ENCODE measurements at regions not wholly inside any gene's neighbourhood (a gene's known extent, or its start where the extent isn't known, plus 50 kb on each side); places are given as distances from the start of the nearest gene placed in this dataset.

DNA sequence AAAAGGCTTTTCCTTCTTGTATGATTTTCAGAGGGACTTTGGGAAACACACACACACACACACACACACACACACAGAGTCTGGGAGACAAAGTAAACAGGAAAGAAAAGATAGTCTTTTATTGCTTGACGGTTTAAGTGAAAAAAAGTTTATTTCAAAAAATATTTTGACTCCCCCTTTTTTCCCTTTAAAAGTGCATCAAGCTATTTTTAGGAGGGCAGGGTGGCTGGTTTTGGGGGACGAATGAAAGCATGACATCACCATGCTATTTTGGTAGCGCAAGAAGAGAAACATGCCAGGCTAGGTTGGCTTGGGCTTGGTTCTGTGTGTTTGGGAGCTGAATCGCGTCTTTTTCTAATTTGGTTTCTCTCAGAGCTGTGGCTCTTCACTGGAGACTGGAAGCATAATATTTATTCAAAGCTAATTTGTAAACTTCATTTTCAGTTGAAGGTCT is 129.2 kb downstream of the BAMBI start:
- no peaks in the 10 kb centered on the region for H3K9me3 Mint-ChIP-seq (ENCODE audit: insufficient read depth)

DNA sequence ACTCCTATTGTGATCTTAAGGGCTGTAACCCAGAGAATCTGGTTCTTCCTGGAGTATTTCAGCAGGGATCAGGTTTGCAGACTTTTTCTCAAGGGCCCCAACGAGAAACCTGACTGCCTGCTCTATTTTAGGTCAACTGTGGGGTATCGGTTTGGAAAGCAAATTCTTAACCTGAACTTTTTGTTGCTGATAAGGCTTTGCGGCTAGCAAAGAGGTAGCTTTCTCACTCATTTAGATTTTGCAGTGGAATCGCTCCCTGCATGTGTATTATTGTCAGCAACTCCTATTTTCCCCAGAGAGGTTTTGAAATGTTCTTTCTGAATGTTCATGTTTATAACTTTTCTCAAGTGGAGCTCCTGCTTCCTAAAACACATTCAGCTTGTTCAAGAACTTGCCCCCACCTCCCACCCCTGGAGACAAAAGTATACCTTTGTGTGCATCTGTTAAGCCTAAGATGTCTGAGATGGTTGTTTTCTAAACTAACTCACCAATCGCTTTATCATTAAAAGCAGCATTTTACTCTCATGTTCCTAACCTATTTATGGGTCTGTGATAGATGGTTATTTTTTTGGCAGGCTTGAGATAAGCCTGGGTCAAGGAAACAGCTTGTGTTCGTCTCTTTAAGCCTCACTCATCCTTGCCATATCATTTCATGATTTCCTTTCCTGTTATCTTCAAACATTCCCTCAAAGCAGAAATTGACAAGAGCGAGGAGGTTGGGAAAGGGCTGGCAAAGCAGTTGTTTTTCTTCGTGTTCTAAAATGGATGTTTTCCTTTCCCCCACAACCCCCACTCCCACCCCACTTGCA is 129.8 kb downstream of the BAMBI start:
- H3K27ac Mint-ChIP-seq, result no peak overlapping the region
- no peaks in the 10 kb centered on the region for H3K4me1 Mint-ChIP-seq (ENCODE audit: low read depth)
- DNase-seq (no peak), ATAC-seq (no peak)
- ChIA-PET CTCF (no interaction called here), POLR2A (no interaction called here)
- no peak overlapping the region for H3K4me3 Mint-ChIP-seq
- no peaks in the 10 kb centered on the region for H3K36me3 Mint-ChIP-seq (ENCODE audit: low read depth)
- H3K27me3 Mint-ChIP-seq (ENCODE audit: low read depth), result peaks cover 18% of the 10 kb centered on the region
- H3K9me3 Mint-ChIP-seq (ENCODE audit: insufficient read depth), result no peaks in the 10 kb centered on the region

More for the DNA sequence above, 129.2 kb downstream of the BAMBI start:
- CTCF ChIA-PET, result no interaction called here
- ATAC-seq (no peak), DNase-seq (no peak)
- no peaks in the 10 kb centered on the region for H3K4me1 Mint-ChIP-seq (ENCODE audit: low read depth)
- POLR2A ChIA-PET, result no interaction called here
- no peak overlapping the region for H3K4me3 Mint-ChIP-seq
- peaks cover 18% of the 10 kb centered on the region for H3K27me3 Mint-ChIP-seq (ENCODE audit: low read depth)
- H3K36me3 Mint-ChIP-seq (ENCODE audit: low read depth), result no peaks in the 10 kb centered on the region
- H3K27ac Mint-ChIP-seq, result no peak overlapping the region

DNA sequence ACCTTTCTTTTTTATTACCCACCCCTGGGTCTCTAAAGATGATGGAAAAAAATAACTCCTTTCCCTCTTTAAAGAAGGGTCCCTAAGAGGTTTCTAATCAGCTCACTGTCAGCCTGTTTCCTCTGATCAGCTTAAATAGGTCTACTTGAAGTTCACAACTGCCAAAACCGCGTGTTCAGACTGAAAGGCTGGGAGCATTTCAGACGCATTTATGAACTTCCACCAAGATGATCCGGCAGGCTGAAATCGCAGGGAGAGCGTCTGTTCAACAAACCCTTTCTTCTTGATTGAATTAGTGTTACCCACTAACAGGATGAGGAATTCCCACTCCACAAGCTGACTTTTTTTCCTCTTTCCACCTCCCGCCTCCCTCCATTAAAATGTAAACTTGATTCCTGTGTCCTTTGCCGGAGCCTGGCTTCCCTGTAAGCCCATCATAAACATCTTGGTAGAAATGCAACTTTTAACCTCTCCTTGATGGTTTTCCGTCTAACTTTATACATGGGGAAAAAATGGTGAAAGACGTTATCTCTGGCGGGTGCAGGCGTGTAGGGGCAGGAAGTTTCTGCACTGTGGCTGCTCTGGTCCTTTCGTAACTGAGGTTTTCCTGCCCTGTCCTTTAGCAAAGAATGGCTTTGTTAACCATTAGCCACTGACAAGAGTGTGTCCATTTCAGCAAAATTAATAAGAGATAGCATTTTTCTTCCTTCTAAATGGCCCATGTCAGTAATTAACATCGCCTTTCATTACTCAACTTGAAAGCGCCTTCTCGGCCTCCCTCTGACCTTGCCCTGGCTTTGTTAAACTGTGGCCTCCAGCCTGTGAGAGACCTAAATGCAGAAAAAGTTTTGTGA is 130.7 kb downstream of the BAMBI start:
- no peak for ATAC-seq
- no peak for DNase-seq
- Mint-ChIP-seq H3K36me3 (ENCODE audit: low read depth) (no peaks in the 10 kb centered on the region), H3K27ac (no peak overlapping the region), H3K4me1 (ENCODE audit: low read depth) (no peaks in the 10 kb centered on the region), H3K27me3 (ENCODE audit: low read depth) (peaks cover 18% of the 10 kb centered on the region), H3K4me3 (no peak overlapping the region), H3K9me3 (ENCODE audit: insufficient read depth) (no peaks in the 10 kb centered on the region)
- POLR2A ChIA-PET, result no interaction called here
- CTCF ChIA-PET, result no interaction called here

DNA sequence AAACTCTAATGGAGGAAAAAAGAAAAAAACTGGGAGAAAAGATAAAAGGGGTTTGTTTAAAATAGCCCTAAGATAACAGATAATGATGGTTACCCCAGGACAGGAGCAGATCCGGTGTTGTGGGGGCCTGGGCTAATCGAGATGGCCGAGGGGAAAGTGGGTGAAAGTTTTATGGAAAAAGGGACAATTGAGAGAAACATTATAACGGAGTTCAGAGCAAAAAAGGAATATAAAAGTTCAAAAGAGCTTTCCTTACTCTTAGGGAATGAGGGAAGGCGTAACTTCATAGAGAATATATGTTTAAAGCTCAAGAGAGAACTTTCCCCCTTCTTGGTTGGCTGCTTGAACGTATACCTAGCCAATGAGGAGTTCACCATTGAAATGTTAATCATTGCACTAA is 131.4 kb downstream of the BAMBI start:
- Mint-ChIP-seq H3K4me3 (no peak overlapping the region), H3K27me3 (ENCODE audit: low read depth) (peaks cover 18% of the 10 kb centered on the region), H3K27ac (no peak overlapping the region), H3K36me3 (ENCODE audit: low read depth) (no peaks in the 10 kb centered on the region), H3K4me1 (ENCODE audit: low read depth) (no peaks in the 10 kb centered on the region), H3K9me3 (ENCODE audit: insufficient read depth) (no peaks in the 10 kb centered on the region)
- no peak for DNase-seq
- CTCF ChIA-PET, result no interaction called here
- ATAC-seq, result no peak
- POLR2A ChIA-PET, result no interaction called here

DNA sequence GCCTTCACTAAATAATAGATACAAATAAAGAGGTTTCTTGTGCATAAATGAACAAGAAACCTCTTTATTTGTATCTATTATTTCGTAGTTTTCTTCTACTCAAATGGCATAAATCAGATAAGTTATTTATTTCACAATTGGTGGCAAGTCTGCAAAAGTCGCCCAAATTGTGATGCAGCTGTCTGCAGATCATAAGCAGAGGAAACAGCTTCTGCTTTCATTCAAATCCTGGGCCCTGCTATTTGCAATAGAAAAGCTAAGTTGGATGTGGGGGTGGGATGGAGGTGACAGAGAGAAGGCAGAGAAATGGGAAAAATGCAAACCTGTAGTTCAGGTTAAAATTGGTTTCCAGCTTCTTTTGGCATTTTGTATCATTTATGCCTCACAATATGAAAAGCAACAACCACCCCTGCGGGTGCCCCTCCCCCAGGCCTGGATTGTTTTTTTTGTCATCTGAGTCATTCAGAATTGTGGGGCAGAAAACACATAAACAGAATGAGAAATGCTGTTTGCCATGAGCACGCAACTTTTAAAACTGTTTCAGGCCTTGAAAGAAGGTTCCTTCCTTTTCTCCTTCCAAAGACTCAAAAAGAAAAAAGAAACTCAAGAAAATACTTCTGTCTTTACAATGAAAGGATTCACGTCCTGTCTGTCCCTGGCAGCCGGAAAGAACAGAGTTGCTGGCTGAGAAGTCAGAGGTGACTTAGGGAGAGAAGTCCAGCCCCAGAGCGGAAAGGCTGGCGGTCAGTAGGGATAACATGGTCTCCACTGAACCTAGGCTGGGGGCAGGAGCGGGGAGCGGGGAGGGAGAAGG is 132.9 kb downstream of the BAMBI start:
- Mint-ChIP-seq H3K9me3 (ENCODE audit: insufficient read depth) (no peaks in the 10 kb centered on the region), H3K4me3 (no peak overlapping the region), H3K4me1 (ENCODE audit: low read depth) (no peaks in the 10 kb centered on the region), H3K27me3 (ENCODE audit: low read depth) (peaks cover 18% of the 10 kb centered on the region), H3K36me3 (ENCODE audit: low read depth) (no peaks in the 10 kb centered on the region), H3K27ac (no peak overlapping the region)
- CTCF ChIA-PET, result no interaction called here
- DNase-seq (no peak), ATAC-seq (no peak)
- POLR2A ChIA-PET, result no interaction called here

DNA sequence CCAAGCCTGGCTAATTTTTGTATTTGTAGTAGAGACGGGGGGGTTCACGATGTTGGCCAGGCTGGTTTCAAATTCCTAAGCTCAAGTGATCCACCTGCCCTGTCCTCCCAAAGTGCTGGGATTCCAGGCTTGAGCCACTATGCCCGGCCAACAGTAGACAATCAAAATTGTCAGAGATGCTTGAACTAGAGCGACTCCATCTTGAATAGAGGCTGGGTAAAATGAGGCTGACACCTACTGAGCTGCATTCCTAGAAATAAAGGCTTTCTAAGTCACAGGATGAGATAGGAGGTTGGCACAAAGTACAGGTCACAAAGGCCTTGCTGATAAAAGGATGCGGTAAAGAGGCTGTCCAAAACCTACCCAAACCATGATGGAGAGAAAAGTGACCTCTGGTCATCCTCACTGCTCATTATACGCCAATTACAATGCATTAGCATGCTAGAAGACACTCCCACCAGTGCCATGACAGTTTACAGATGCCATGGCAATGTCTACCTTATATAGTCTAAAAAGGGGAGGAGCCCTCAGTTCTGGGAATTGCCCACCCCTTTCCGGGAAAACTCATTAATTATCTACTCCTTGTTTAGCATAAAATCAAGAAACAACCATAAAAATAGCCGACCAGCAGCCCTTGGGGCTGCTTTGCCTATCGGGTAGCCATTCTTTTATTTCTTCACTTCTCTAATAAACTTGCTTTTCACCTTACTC is 134.5 kb downstream of the BAMBI start:
- Mint-ChIP-seq H3K4me1 (ENCODE audit: low read depth) (no peaks in the 10 kb centered on the region), H3K27me3 (ENCODE audit: low read depth) (peaks cover 14% of the 10 kb centered on the region)
- DNase-seq, result no peak

DNA sequence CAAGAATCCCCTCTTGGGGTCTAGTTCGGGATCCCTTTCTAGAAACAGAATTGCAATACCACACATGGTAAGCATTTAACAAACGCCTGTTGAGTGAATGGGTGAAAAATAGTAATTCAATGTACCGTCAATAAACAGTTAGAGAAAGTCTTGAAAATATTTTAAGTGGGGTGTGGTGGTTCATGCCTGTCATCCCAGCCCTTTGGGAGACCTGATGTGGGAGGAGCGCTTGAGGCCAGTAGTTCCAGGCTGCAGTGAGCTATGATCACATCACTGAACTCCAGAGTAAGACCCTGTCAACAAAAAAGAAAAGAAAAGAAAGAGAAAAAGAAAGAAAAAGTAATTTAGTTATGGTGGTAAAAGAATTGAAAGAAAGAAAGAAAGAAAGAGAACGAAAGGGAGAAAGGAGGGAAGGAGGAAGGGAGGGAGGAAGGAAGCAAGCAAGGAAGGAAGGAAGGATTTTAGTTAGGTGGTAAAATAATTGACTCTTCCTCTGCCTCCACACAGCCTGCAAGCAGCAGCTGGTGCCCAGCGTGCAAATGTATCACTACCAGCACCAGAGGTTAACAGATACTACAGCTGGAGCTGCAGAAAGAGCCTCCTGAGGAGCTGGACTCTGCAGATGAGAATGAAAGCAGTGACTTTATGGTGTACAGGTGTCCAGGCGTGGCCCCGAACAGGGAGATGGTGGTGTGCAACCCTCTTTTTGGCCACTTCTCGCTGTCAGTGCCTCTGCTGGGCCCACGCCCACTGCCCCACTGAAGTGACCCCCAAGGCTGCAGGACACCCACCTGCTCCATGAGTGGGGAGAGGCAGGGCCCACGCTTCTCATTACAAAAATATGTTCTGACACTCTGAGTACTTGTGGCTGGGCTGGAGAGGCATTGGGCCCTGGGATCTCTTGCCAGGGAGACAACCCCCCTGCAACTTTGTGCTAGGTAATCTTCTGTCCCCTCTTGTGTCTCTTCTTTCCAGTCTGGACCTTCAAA is 135.4 kb downstream of the BAMBI start:
- ChIA-PET CTCF (no interaction called here), POLR2A (no interaction called here)
- DNase-seq (no peak), ATAC-seq (no peak)
- Mint-ChIP-seq H3K4me1 (ENCODE audit: low read depth) (no peaks in the 10 kb centered on the region), H3K27ac (no peak overlapping the region), H3K4me3 (no peak overlapping the region), H3K9me3 (ENCODE audit: insufficient read depth) (no peaks in the 10 kb centered on the region), H3K27me3 (ENCODE audit: low read depth) (peaks cover 9% of the 10 kb centered on the region), H3K36me3 (ENCODE audit: low read depth) (no peaks in the 10 kb centered on the region)

More for the DNA sequence above, 134.5 kb downstream of the BAMBI start:
- no peaks in the 10 kb centered on the region for H3K9me3 Mint-ChIP-seq (ENCODE audit: insufficient read depth)
- CTCF ChIA-PET, result no interaction called here
- no peak overlapping the region for H3K4me3 Mint-ChIP-seq
- POLR2A ChIA-PET, result no interaction called here
- ATAC-seq, result no peak
- no peak overlapping the region for H3K27ac Mint-ChIP-seq
- no peaks in the 10 kb centered on the region for H3K36me3 Mint-ChIP-seq (ENCODE audit: low read depth)

DNA sequence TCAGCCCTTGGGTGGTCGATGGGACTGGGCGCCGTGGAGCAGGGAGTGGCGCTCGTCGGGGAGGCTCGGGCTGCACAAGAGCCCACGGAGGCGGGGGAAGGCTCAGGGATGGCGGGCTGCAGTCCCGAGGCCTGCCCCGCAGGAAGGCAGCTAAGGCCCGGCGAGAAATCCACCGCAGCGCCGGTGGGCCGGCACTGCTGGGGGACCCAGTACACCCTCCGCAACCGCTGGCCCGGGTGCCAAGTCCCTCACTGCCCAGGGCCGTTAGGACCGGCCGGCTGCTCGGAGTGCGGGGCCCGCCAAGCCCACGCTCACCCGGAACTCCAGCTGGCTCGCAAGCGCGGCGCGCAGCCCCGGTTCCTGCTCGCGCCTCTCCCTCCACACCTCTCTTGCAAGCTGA is 138.4 kb downstream of the BAMBI start:
- no peak overlapping the region for H3K27ac Mint-ChIP-seq
- H3K4me3 Mint-ChIP-seq, result no peak overlapping the region
- H3K4me1 Mint-ChIP-seq (ENCODE audit: low read depth), result no peaks in the 10 kb centered on the region
- H3K9me3 Mint-ChIP-seq (ENCODE audit: insufficient read depth), result no peaks in the 10 kb centered on the region
- no peaks in the 10 kb centered on the region for H3K27me3 Mint-ChIP-seq (ENCODE audit: low read depth)
- DNase-seq, result no peak
- no peak for ATAC-seq
- ChIA-PET POLR2A (no interaction called here), CTCF (no interaction called here)
- no peaks in the 10 kb centered on the region for H3K36me3 Mint-ChIP-seq (ENCODE audit: low read depth)

DNA sequence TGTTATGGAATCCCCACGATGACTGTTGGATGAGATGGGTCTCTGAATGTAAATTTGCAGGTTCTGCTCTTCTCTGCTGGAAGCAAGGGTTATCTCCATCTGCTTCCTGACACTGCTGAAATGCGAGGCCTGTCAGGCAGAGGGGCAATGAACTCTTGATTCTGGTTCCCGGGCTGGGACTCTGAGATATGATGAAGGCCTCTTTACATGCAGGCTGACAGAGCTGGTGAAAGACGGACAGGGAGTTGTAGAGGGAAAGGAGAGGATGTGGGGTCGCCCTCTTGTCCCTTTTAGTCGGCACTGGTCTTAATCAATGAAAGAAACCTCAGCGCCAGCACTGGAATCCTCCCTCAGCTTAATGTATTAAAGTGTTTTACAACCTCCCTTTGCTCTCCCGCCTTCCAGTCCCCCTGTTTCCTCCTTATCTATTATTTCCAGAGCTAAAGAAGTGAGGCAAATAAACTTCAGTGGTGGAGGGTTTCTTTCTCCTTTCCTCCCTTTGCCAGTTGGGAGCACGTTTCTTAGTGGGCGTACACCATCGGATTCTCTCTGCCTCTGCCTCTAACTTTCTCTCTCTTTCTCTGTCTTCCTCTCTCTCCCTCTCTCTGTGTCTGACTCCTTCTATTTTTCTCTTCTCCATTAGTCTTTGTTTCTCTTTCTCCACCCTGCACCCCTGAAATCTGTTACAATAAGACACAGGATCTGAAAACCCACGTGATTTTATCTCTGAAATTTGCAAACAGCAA is 145.6 kb downstream of the BAMBI start:
- no peaks in the 10 kb centered on the region for H3K9me3 Mint-ChIP-seq (ENCODE audit: insufficient read depth)

DNA sequence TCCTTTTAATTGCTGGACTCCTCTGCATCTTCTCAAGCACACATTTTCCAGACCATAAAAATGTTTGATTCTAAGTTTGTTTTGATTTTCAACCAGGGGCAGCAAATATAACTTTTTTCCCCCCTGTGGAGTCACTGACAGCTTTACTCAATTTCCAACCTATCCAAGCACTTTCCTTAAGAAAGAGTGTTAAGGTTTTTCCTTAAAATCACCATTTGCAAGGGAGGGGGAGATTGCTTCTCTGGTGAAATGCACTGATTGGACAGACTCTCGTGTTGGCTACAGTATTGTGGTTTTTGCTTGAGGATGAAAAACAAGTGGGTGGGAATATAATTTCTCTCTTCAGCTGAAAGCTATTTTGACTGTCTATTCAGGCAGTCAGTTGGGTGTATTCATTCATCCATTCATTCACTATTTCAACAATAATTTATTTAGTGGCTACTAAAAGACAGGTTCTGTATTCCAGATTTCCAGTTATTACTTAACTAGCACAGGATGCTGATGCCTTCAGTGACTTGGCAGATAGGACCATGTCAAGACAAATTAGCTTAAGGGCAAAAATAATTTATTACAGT is 146.3 kb downstream of the BAMBI start:
- no peak for ATAC-seq
- CTCF ChIA-PET, result no interaction called here
- POLR2A ChIA-PET, result no interaction called here
- Mint-ChIP-seq H3K9me3 (ENCODE audit: insufficient read depth) (no peaks in the 10 kb centered on the region), H3K4me1 (ENCODE audit: low read depth) (no peaks in the 10 kb centered on the region), H3K36me3 (ENCODE audit: low read depth) (no peaks in the 10 kb centered on the region), H3K27ac (no peak overlapping the region), H3K27me3 (ENCODE audit: low read depth) (no peaks in the 10 kb centered on the region), H3K4me3 (no peak overlapping the region)
- no peak for DNase-seq

More for the DNA sequence above, 145.6 kb downstream of the BAMBI start:
- no peak overlapping the region for H3K27ac Mint-ChIP-seq
- no peaks in the 10 kb centered on the region for H3K36me3 Mint-ChIP-seq (ENCODE audit: low read depth)
- CTCF ChIA-PET, result no interaction called here
- H3K4me3 Mint-ChIP-seq, result no peak overlapping the region
- no peaks in the 10 kb centered on the region for H3K4me1 Mint-ChIP-seq (ENCODE audit: low read depth)
- POLR2A ChIA-PET, result no interaction called here
- DNase-seq, result no peak
- no peak for ATAC-seq
- no peaks in the 10 kb centered on the region for H3K27me3 Mint-ChIP-seq (ENCODE audit: low read depth)

Measured in activated CD8-positive, alpha-beta T cell treated with anti-CD3 and anti-CD28 coated beads, Interleukin-2, amount 10 ng/mL, durations not matched to agents 7 days and 5 days (primary cell).